ENCODE measurements at regions not wholly inside any gene's neighbourhood (a gene's known extent, or its start where the extent isn't known, plus 50 kb on each side); places are given as distances from the start of the nearest gene placed in this dataset.

- TF ChIP-seq CTCF (IDR thresholded peaks at IDR 0.05) (no peak), POLR2A (IDR thresholded peaks at IDR 0.05) (no peak)
These were observed 380.8 kb downstream of the ALG10 start for GRCh38 chr12:34402899-34403705.

All from testis (tissue), 2 donors.